NCI-H524 (cell line): ENCODE measurements at regions not wholly inside any gene's neighbourhood (a gene's known extent, or its start where the extent isn't known, plus 50 kb on each side); places are given as distances from the start of the nearest gene placed in this dataset.

Source experiments
- DNase-seq, 2 experiments: peaks; one replicate each; lab custom pipeline; 2025; lab: John Stamatoyannopoulos, UW

- no peak for DNase-seq
Observed at GRCh38 chr18:30072609-30073385, 969.7 kb downstream of the DSC3 start.

GRCh38 chr18:30066288-30066687 lies 976.3 kb downstream of the DSC3 start:
- no peak for DNase-seq

- no peak for DNase-seq
Observed at GRCh38 chr18:30057398-30057797, 985.1 kb downstream of the DSC3 start.

GRCh38 chr18:30056528-30056927 lies 986.0 kb downstream of the DSC3 start:
- DNase-seq, result no peak

- DNase-seq, result no peak
Observed at GRCh38 chr18:30044496-30044895, 998.0 kb downstream of the DSC3 start.

GRCh38 chr18:30039201-30039600 lies 1003.3 kb downstream of the DSC3 start:
- no peak for DNase-seq

- no peak for DNase-seq
Observed at GRCh38 chr18:30034818-30035217, 1007.7 kb downstream of the DSC3 start.

GRCh38 chr18:30016179-30016578 lies 1026.4 kb downstream of the DSC3 start:
- no peak for DNase-seq

- no peak for DNase-seq
Observed at GRCh38 chr18:30004965-30005364, 1037.6 kb downstream of the DSC3 start.

- DNase-seq, result no peak
Observed at GRCh38 chr18:29982218-29982617, 1060.3 kb downstream of the DSC3 start.

- no peak for DNase-seq
Observed at GRCh38 chr18:29979881-29980280, 1062.7 kb downstream of the DSC3 start.

- DNase-seq, result no peak
Observed at GRCh38 chr18:29969876-29970275, 1072.7 kb downstream of the DSC3 start.

- no peak for DNase-seq
Observed at GRCh38 chr18:29962579-29962978, 1080.0 kb downstream of the DSC3 start.

GRCh38 chr18:29960539-29960938 lies 1082.0 kb downstream of the DSC3 start:
- DNase-seq, result no peak

- no peak for DNase-seq
Observed at GRCh38 chr18:29930231-29930630, 1112.3 kb downstream of the DSC3 start.

GRCh38 chr18:29928081-29928480 lies 1114.5 kb downstream of the DSC3 start:
- peak; percentile 49 to 80 for DNase-seq

- DNase-seq, result no peak
Observed at GRCh38 chr18:29925566-29925965, 1117.0 kb downstream of the DSC3 start.

GRCh38 chr18:29912351-29912750 lies 1130.2 kb downstream of the DSC3 start:
- DNase-seq, result peak; percentile 35 to 85

- DNase-seq, result peak in 1 of 2 experiments; percentile 13
Observed at GRCh38 chr18:29892960-29893558, 1149.5 kb downstream of the DSC3 start.

- no peak for DNase-seq
Observed at GRCh38 chr18:29883114-29883513, 1159.4 kb downstream of the DSC3 start.

GRCh38 chr18:29882620-29883019 lies 1159.9 kb downstream of the DSC3 start:
- DNase-seq, result no peak

- DNase-seq, result no peak
Observed at GRCh38 chr18:29879763-29880162, 1162.8 kb downstream of the DSC3 start.

GRCh38 chr18:29874519-29875098 lies 1167.9 kb downstream of the DSC3 start:
- peak; percentile 60 to 67 for DNase-seq
